HL-60 (cell line): ENCODE measurements at regions not wholly inside any gene's neighbourhood (a gene's known extent, or its start where the extent isn't known, plus 50 kb on each side); places are given as distances from the start of the nearest gene placed in this dataset.

Source experiments
- DNase-seq, 2 experiments: peaks; one replicate each; pipeline ENCODE4 v3.0.0-alpha.2; 2010 to 2020; ENCODE audit warnings: low read depth in 1 of 2, low spot score in 1 of 2
- H3K27ac ChIP-seq: fragments of 250-450 bp; sonication (Bioruptor Pico); replicated peaks from 2 replicates; pipeline ENCODE4 v1.5.1; 2020; ENCODE audit warnings: mild to moderate bottlenecking, moderate library complexity
- H3K27me3 ChIP-seq: fragments of 250-450 bp; sonication (Bioruptor Pico); 2 replicates; pipeline ENCODE4 v1.5.1; 2021; ENCODE audit warnings: mild to moderate bottlenecking, moderate library complexity; ENCODE audit not compliant: insufficient read depth, poor library complexity, severe bottlenecking
- H3K4me3 ChIP-seq: replicated peaks from 2 replicates; pipeline ENCODE4 v1.5.1; 2011; ENCODE audit warnings: mild to moderate bottlenecking, control low read depth, low read length; ENCODE audit not compliant: insufficient read depth
- GABPA ChIP-seq: IDR thresholded peaks from 2 replicates; pipeline ENCODE4 v1.6.1; 2012; ENCODE audit warnings: low read depth
- POLR2AphosphoS5 ChIP-seq: IDR thresholded peaks from 2 replicates; pipeline ENCODE4 v1.6.1; 2012; ENCODE audit warnings: low read depth
- SPI1 ChIP-seq: IDR thresholded peaks from 2 replicates; pipeline ENCODE4 v1.6.1; 2012; ENCODE audit warnings: low read depth, mild to moderate bottlenecking, borderline replicate concordance
- TF ChIP-seq, protein P1 (sequence below): IDR thresholded peaks from one replicate; pipeline ENCODE4 v1.5.1; 2011; ENCODE audit warnings: low read length, control low read depth, inconsistent platforms; ENCODE audit not compliant: insufficient read depth
- TF ChIP-seq, protein P2 (sequence below): IDR thresholded peaks from 2 replicates; pipeline ENCODE4 v1.6.1; 2012; ENCODE audit warnings: low read depth; ENCODE audit not compliant: insufficient replicate concordance

DNA sequence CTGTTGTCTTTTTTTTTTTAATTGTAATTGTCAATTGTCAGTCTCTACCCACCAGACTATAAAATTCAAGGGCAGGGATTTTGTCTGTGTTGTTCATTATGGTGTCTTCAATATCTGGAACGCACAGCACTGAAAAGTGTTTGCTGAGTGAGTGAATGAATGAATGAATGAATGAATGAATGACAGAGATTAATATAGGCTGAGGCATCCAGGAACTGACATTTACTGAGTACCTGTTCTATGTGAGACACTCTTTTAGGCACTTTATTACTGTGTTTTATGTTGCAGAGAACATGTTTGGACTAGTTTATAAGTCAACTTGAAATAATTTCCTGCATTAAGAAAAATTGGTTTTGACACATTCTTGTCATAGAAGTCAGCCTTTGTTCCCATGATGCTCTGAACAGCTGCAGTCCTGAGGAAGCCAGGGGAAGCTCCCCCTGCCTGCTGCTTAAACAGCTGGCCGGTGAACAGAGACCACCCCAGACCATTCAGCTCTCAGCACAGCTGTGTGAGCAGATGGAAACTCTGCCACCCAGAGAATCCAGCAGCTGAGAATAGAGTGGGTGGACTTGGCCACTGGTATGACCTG lies 160.7 kb upstream of the CCND2 start:
- no peaks in the 10 kb centered on the region for H3K27me3 ChIP-seq
- no peak overlapping the region for H3K27ac ChIP-seq
- TF ChIP-seq SPI1: no peak
- no peak overlapping the region for H3K4me3 ChIP-seq
- DNase-seq: no peak

DNA sequence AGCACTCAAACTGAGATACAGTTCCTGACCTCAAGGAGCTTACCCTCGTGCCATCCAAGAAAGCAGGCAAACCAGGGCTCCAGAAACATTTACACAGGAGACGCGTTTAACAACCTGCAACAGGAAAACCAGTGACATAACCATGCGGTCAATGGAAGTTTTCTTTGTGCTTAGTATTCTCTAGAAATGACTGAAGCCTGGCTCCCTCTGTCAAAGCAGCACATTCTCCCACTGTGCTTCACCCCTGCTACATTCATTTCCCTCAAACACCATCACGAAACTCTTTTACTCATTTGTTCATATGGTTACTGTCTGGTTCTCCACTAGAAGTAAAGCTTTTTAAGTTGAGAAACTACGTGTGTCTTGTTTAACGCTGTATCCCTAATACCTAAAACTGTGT lies 161.3 kb upstream of the CCND2 start:
- no peak overlapping the region for H3K4me3 ChIP-seq
- no peaks in the 10 kb centered on the region for H3K27me3 ChIP-seq
- H3K27ac ChIP-seq: no peak overlapping the region
- TF ChIP-seq, protein P1, sequence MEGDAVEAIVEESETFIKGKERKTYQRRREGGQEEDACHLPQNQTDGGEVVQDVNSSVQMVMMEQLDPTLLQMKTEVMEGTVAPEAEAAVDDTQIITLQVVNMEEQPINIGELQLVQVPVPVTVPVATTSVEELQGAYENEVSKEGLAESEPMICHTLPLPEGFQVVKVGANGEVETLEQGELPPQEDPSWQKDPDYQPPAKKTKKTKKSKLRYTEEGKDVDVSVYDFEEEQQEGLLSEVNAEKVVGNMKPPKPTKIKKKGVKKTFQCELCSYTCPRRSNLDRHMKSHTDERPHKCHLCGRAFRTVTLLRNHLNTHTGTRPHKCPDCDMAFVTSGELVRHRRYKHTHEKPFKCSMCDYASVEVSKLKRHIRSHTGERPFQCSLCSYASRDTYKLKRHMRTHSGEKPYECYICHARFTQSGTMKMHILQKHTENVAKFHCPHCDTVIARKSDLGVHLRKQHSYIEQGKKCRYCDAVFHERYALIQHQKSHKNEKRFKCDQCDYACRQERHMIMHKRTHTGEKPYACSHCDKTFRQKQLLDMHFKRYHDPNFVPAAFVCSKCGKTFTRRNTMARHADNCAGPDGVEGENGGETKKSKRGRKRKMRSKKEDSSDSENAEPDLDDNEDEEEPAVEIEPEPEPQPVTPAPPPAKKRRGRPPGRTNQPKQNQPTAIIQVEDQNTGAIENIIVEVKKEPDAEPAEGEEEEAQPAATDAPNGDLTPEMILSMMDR: no peak
- TF ChIP-seq GABPA: no peak
- TF ChIP-seq, protein P2, sequence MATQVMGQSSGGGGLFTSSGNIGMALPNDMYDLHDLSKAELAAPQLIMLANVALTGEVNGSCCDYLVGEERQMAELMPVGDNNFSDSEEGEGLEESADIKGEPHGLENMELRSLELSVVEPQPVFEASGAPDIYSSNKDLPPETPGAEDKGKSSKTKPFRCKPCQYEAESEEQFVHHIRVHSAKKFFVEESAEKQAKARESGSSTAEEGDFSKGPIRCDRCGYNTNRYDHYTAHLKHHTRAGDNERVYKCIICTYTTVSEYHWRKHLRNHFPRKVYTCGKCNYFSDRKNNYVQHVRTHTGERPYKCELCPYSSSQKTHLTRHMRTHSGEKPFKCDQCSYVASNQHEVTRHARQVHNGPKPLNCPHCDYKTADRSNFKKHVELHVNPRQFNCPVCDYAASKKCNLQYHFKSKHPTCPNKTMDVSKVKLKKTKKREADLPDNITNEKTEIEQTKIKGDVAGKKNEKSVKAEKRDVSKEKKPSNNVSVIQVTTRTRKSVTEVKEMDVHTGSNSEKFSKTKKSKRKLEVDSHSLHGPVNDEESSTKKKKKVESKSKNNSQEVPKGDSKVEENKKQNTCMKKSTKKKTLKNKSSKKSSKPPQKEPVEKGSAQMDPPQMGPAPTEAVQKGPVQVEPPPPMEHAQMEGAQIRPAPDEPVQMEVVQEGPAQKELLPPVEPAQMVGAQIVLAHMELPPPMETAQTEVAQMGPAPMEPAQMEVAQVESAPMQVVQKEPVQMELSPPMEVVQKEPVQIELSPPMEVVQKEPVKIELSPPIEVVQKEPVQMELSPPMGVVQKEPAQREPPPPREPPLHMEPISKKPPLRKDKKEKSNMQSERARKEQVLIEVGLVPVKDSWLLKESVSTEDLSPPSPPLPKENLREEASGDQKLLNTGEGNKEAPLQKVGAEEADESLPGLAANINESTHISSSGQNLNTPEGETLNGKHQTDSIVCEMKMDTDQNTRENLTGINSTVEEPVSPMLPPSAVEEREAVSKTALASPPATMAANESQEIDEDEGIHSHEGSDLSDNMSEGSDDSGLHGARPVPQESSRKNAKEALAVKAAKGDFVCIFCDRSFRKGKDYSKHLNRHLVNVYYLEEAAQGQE: no peak
- no peak for TF ChIP-seq SPI1
- TF ChIP-seq POLR2AphosphoS5: no peak
- DNase-seq: no peak

DNA sequence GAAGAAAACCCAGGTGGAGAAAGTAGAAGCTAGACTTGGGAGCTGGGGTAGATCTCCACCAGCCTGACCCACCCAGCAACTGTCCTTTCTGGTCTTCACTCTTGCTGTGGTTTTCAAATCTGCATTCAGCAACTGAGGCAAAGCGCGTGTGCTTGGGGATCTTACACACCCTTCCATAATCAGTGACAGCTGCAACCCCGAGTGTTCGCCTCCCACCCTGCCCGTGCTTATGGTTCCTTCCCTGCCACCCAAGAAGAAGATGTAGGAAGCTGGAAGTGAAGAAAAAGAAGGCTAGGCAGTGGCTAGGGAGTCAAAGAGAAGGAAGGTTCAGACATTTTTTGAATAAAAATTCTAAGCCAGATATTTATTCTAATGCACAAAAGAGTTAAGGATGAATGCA lies 162.6 kb upstream of the CCND2 start:
- no peak for TF ChIP-seq POLR2AphosphoS5
- TF ChIP-seq SPI1: no peak
- TF ChIP-seq, protein P2: no peak
- TF ChIP-seq GABPA: no peak
- TF ChIP-seq, protein P1: no peak
- Histone ChIP-seq H3K27ac (no peak overlapping the region), H3K27me3 (no peaks in the 10 kb centered on the region), H3K4me3 (no peak overlapping the region)
- DNase-seq: no peak

DNA sequence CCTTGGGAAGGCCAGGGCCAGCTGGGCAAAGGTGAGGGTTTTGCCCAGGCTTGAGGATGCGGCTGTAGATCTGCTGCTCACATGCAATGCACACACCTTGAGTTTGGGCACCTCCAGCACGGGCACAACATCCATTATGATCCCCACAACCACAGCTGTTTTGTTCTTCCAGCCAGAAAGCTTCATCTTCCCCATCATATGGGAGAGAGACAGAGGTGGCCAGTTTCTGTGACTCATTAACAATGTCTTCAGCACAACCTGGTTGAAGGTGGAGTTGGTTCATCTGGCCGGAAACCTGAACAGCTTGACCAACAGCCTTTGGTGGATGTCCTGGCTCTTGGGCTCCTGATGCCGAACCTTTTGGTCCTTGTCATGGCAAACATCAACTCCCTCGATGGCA lies 163.7 kb upstream of the CCND2 start:
- no peak for TF ChIP-seq POLR2AphosphoS5
- TF ChIP-seq, protein P2: no peak
- TF ChIP-seq, protein P1: no peak
- no peak for TF ChIP-seq SPI1
- no peak for TF ChIP-seq GABPA

More for the DNA sequence above, 163.7 kb upstream of the CCND2 start:
- H3K4me3 ChIP-seq: no peak overlapping the region
- no peak overlapping the region for H3K27ac ChIP-seq
- H3K27me3 ChIP-seq: no peaks in the 10 kb centered on the region
- no peak for DNase-seq
